ENCODE measurements at regions not wholly inside any gene's neighbourhood (a gene's known extent, or its start where the extent isn't known, plus 50 kb on each side); places are given as distances from the start of the nearest gene placed in this dataset.

DNA sequence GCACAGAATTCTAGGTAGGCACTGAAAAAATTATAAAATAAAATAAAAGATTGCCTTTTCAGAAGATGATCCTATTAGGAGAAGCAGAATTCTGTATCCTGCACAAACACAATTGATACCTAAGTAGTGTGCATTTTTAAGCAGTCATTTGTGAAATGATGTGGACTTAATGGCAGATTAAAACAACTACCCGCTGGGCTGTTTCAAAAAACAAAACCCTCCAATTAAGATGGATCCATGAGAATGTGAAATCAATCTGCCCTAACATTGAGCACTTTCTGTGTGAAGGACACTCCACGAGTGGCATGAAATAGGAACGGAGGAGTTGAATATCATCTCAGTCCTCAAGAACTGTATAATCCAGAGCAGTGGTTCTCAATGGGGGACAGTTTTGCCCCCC lies 1012.8 kb upstream of the EEF2KMT start:
- TF ChIP-seq TAF1 (IDR thresholded peaks at IDR 0.05; ENCODE audit: borderline replicate concordance, insufficient read depth, low read length) (no peak), POLR2AphosphoS5 (IDR thresholded peaks at IDR 0.05; ENCODE audit: low read depth, low read length) (no peak), SIN3A (IDR thresholded peaks at IDR 0.05; ENCODE audit: borderline replicate concordance, insufficient read depth, low read length) (no peak), FOXP2 (optimal IDR thresholded peaks at IDR 0.05; ENCODE audit: borderline replicate concordance, extremely low read depth, extremely low read length, insufficient read depth) (no peak)
- TF ChIP-seq, protein P1, sequence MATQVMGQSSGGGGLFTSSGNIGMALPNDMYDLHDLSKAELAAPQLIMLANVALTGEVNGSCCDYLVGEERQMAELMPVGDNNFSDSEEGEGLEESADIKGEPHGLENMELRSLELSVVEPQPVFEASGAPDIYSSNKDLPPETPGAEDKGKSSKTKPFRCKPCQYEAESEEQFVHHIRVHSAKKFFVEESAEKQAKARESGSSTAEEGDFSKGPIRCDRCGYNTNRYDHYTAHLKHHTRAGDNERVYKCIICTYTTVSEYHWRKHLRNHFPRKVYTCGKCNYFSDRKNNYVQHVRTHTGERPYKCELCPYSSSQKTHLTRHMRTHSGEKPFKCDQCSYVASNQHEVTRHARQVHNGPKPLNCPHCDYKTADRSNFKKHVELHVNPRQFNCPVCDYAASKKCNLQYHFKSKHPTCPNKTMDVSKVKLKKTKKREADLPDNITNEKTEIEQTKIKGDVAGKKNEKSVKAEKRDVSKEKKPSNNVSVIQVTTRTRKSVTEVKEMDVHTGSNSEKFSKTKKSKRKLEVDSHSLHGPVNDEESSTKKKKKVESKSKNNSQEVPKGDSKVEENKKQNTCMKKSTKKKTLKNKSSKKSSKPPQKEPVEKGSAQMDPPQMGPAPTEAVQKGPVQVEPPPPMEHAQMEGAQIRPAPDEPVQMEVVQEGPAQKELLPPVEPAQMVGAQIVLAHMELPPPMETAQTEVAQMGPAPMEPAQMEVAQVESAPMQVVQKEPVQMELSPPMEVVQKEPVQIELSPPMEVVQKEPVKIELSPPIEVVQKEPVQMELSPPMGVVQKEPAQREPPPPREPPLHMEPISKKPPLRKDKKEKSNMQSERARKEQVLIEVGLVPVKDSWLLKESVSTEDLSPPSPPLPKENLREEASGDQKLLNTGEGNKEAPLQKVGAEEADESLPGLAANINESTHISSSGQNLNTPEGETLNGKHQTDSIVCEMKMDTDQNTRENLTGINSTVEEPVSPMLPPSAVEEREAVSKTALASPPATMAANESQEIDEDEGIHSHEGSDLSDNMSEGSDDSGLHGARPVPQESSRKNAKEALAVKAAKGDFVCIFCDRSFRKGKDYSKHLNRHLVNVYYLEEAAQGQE (IDR thresholded peaks at IDR 0.05; ENCODE audit: insufficient read depth in 1 of 2, low read depth in 2 of 2, low read length in 2 of 2): no peak
